Stimulated activated CD4-positive, alpha-beta T cell treated with anti-CD3 and anti-CD28 coated beads, Interleukin-15, amount 100 ng/mL, for 1 hour (primary cell): ENCODE measurements at regions not wholly inside any gene's neighbourhood (a gene's known extent, or its start where the extent isn't known, plus 50 kb on each side); places are given as distances from the start of the nearest gene placed in this dataset.
"Not testable (repeated sequence)": the region's sequence is repeated elsewhere in the genome, so short reads cannot be mapped to it uniquely, and the experiment has no call there.

ENCODE experiments used
- DNase-seq, 2 donors: peaks; one replicate each; pipeline ENCODE4 v3.0.0-alpha.2; 2020; ENCODE audit warnings: low read depth in 1 of 2, low spot score in 1 of 2

- no peak for DNase-seq
These were observed 897.0 kb upstream of the SLC35B3 start for GRCh38 chr6:9332241-9332780.

- no peak for DNase-seq
These were observed 881.5 kb upstream of the SLC35B3 start for GRCh38 chr6:9316831-9317230.

DNA sequence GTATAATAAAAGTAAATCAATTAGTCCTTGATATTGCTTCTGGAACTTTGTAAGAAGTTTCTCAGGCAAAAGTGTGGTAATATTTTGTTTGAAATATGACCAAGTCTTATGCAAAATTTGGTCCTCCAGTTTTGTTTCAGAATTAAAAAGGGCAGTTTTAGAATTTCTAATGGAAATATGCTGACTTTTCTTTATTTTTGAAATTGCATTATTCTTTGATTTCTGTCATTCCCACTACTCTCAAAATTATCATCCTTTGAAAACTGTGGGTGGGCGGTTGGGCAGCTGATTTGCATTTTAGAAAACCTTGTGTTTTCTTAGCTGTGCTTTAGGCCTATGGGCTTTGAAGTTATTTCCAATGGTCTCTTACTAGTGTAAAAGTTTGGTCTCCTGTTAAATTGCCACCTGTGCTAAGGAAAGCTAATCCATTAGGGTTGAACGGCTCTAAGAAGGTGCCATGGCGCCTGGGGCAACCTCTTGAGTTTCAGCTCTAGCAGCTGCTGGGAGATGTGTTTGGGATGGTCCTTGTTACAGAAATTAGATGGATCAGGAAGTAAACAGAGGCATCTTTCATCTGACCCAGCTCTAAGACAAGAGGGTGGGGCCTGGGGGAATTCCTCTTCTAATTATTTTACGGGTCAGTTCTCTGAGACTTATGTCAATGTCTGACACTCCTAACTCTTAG is 880.8 kb upstream of the SLC35B3 start:
- no peak for DNase-seq

GRCh38 chr6:9308284-9308683 is 872.9 kb upstream of the SLC35B3 start:
- DNase-seq: no peak

GRCh38 chr6:9307786-9308185 is 872.4 kb upstream of the SLC35B3 start:
- no peak for DNase-seq

GRCh38 chr6:9307187-9307586 is 871.8 kb upstream of the SLC35B3 start:
- DNase-seq: no peak

DNA sequence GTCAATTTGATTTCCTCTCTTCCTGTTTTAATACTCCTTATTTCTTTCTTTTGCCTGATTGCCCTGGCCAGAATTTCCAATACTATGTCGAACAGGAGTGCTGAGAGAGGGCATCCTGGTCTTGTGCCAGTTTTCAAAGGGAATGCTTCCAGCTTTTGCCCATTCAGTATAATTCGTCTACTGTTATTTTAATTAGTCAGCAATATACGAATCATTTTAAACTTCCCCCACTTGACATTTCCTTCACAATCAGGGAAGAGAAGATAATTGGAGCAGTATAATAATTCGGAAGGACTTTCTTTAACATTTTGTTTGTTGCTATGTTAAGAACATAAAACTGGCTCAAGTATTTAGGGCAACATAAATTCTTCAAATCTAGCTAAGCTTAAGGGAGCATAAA is 860.3 kb upstream of the SLC35B3 start:
- DNase-seq: no peak

GRCh38 chr6:9292975-9293374 is 857.6 kb upstream of the SLC35B3 start:
- no peak for DNase-seq

DNA sequence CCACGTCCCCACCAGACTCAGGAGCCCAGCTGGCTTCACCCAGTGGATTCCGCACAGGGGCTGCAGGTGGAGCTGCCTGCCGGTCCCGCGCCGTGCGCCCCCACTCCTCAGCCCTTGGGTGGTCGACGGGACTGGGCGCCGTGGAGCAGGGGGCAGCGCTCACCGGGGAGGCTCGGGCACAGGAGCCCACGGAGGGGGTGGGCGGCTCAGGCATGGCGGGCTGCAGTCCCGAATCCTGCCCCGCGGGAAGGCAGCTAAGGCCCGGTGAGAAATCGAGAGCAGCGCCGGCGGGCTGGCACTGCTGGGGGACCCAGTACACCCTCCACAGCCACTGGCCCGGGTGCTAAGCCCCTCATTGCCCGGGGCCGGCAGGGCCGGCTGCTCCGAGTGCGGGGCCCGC is 855.0 kb upstream of the SLC35B3 start:
- DNase-seq: not testable (repeated sequence)

- DNase-seq: no peak
These were observed 837.3 kb upstream of the SLC35B3 start for GRCh38 chr6:9272671-9273070.

GRCh38 chr6:9266741-9267140 is 831.4 kb upstream of the SLC35B3 start:
- no peak for DNase-seq

GRCh38 chr6:9257215-9257614 is 821.9 kb upstream of the SLC35B3 start:
- no peak for DNase-seq

DNA sequence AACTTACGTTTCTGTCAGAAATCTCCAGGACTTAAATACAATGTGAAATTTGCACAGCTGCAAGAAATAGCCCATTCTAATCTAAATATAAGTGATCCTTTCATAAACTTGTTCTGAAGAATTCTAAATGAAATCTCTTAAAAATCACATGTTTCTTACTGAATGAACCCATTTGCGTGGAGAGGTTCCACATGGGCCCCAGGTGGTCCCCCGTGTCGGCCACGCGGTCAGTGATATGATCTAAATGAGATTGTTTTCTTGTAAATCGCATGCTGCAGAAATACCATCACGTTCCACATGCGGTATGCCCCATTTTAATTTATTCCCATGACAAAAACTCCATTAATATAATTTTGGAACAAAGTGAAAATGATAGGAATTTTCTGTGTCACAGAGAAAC is 818.9 kb upstream of the SLC35B3 start:
- no peak for DNase-seq

DNA sequence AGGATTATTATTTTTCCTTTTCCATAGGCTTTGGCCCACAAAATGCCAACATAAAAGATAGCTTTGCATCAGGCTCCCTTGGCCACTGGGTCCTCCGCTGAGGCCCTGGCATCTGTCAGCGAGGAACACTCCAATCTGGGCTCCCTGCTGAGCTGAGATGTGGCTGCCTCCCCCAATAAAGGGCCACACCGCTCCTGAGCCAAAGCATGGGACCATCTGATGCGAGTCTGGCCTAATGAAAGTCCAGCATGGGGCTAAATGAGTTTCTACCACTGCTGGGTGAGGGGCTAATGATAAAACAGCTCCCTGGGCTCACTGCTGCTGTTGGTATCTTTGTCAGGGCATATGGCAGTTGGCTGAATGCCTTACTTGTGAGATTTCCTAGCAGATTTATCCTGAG is 817.5 kb upstream of the SLC35B3 start:
- DNase-seq: no peak

DNA sequence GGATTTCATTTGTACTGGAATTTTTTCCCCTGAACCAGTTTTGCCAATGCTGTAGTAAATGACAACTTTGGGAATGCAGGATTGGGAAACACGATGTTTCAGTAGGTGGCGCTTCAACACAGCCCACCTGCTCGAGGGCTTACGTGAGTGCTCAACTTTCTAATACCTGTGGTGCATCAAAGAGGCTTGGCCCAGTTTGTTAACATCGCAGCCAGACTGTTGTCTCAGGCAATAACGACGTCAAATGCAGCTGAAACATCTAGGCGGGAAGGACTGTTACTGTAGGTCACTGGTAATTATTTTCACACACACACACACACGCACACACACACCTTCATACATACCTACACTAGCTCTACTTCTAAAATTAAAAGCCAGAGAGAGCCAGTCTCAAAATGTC is 815.5 kb upstream of the SLC35B3 start:
- DNase-seq: no peak

DNA sequence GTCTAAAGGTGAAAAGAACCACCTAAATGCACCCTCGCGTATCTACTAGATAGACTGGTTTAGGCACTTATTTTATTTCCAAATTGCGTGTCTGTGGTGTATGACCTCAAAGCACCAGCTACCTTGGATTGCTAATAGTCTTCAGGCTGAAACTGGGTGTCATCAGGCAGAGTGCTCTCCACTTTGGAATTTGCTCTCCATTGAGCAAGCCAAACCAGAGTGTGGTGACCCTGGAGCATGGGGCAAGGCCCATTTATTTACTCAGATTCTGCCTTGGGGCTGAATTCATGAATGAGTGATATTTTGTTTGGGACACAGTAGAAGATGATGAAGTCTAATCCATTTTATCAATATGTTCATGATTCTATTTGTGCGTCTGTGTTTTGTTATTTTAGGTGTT is 812.8 kb upstream of the SLC35B3 start:
- no peak for DNase-seq

GRCh38 chr6:9240861-9241260 is 805.5 kb upstream of the SLC35B3 start:
- DNase-seq: no peak

GRCh38 chr6:9236443-9236842 is 801.1 kb upstream of the SLC35B3 start:
- no peak for DNase-seq

DNA sequence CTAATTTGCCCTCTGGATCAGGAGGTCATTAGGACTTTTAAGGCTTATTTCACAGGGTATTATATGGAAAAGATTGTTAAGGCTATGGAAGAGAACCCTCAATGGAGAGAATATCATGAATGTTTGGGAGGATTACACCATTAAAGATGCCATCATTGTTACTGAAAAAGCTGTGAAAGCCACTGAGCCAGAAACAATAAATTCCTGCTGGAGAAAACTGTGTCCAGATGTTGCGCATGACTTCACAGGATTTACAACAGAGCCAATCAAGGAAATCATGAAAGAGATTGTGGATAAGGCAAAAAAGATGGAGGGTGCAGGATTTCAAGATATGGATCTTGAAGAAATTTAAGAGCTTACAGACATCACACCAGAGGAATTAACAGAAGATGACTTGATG is 798.3 kb upstream of the SLC35B3 start:
- DNase-seq: no peak

DNA sequence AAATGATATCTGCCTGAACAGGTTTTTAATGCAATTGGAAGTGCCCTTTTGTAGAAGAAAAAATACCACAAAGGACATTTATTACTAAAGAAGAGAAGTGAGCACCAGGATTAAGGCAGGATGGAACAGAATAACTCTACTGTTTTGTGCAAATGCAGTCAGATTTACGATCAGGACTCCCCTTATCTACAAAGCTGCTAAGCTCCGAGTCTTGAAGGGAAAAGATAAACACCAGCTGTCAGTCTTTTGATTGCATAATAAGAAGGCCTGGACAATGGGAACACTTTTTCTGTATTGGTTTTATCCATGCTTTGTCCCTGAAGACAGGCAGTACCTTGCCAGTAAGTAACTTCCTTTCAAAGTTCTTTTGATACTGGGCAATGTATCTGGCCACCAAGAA is 797.9 kb upstream of the SLC35B3 start:
- no peak for DNase-seq

- no peak for DNase-seq
These were observed 790.1 kb upstream of the SLC35B3 start for GRCh38 chr6:9225441-9225871.

DNA sequence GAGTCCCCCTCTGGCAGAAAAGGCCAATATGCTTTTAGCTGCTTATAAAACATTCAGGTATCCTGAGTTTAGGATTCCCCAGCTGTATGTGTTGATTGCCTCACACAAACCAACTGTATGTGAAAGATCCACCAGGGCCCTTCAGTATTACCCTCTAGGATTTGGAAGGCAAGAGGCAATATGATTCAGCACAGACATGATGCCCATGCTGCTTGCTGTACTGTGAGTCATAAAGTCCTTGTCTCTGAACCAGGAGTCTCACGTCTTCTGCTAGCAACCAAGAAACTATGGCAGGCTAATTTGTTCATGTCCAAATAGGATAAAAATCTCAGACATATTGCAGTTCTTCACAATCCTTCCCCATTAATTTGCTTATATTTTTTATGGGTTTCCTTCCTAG is 789.2 kb upstream of the SLC35B3 start:
- no peak for DNase-seq

DNA sequence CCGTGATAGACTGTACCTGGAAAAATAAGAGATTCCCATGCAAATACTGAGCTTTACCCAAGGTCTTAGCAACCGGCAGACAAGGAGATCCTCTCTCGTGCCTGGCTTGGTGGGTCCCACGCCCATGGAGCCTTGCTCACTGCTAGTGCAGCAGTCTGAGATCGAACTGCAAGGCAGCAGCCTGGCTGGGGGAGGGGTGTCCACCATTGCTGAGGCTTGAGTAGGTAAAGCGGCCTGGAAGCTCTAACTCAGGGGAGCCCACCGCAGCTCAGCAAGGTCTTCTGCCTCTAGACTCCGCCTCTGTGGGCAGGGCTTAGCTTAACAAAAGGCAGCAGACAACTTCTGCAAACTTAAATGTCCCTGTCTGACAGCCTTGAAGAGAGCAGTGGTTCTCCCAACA is 778.4 kb upstream of the SLC35B3 start:
- DNase-seq: not testable (repeated sequence)
